ENCODE measurements at regions not wholly inside any gene's neighbourhood (a gene's known extent, or its start where the extent isn't known, plus 50 kb on each side); places are given as distances from the start of the nearest gene placed in this dataset.

GRCh38 chr12:107311682-107312081, 218.3 kb upstream of the CRY1 start:
- H3K27ac Mint-ChIP-seq, result no peak overlapping the region
- no peak for TF ChIP-seq CTCF (conservative IDR thresholded peaks at IDR 0.05)
- no peak for DNase-seq (ENCODE audit: extremely low spot score, unreplicated experiment)
- H3K4me3 Mint-ChIP-seq, result no peak overlapping the region
- H3K9me3 Mint-ChIP-seq, result no peaks in the 10 kb centered on the region
- peaks cover 63% of the 10 kb centered on the region for H3K27me3 Mint-ChIP-seq
- H3K4me1 Mint-ChIP-seq (ENCODE audit: unreplicated experiment), result no peaks in the 10 kb centered on the region
- no peaks in the 10 kb centered on the region for H3K36me3 Mint-ChIP-seq

DNA sequence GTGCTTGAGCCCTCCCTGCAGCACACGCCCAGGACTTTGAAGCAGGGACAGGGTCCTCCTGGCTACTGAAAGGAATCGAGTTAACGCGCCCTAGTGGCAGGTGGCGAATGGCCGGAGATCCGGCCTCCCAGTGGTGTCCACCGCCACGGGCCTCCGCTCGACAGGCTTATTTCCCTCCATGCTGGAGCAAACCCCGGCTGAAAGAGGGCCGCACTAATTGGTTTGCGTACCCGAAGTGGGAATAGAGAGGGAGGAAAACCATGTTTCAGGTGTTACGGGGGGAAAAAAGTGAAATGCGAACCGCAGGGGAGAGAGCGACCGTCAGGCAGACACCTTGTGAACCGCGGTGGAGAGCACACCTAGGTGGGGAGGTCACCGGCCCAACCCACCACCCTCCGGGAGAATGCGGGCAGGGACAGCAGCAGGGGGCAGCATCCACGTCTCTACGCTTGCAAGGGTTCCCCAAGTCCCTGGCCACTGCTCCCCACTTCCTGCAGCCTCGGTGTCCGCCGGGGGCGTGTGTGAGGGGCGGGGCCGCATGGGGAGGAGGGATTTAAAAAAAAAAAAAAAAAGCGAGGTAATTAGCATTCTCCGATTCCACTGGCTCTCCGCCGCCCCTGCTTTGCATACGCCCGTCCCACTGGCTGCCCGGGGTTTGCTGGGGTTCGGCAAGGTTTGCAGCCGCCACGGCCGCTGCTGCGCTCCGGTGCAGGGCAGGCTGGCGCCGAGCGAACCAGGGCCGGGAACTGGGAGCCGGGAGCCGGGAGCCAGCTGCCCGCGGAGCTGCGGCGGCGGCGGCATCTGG, 224.6 kb upstream of the CRY1 start:
- Mint-ChIP-seq H3K4me1 (ENCODE audit: unreplicated experiment) (peaks cover 18% of the 10 kb centered on the region), H3K4me3 (peak overlapping the region; percentile 97), H3K27me3 (peaks cover 74% of the 10 kb centered on the region), H3K36me3 (no peaks in the 10 kb centered on the region), H3K9me3 (no peaks in the 10 kb centered on the region), H3K27ac (peak overlapping the region; percentile 71)
- peak; percentile 66 for TF ChIP-seq CTCF (conservative IDR thresholded peaks at IDR 0.05)
- DNase-seq (ENCODE audit: extremely low spot score, unreplicated experiment), result peak; percentile 86

GRCh38 chr12:107318556-107318805, 225.1 kb upstream of the CRY1 start:
- Mint-ChIP-seq H3K9me3 (no peaks in the 10 kb centered on the region), H3K27ac (peak overlapping the region; percentile 35), H3K4me1 (ENCODE audit: unreplicated experiment) (peaks cover 18% of the 10 kb centered on the region), H3K27me3 (peaks cover 75% of the 10 kb centered on the region), H3K36me3 (no peaks in the 10 kb centered on the region), H3K4me3 (peak overlapping the region; percentile 97)
- DNase-seq (ENCODE audit: extremely low spot score, unreplicated experiment), result peak; percentile 70
- no peak for TF ChIP-seq CTCF (conservative IDR thresholded peaks at IDR 0.05)

- peak; percentile 70 for DNase-seq (ENCODE audit: extremely low spot score, unreplicated experiment)
- no peak for TF ChIP-seq CTCF (conservative IDR thresholded peaks at IDR 0.05)
- peaks cover 18% of the 10 kb centered on the region for H3K4me1 Mint-ChIP-seq (ENCODE audit: unreplicated experiment)
- H3K27me3 Mint-ChIP-seq, result peaks cover 75% of the 10 kb centered on the region
- H3K9me3 Mint-ChIP-seq, result no peaks in the 10 kb centered on the region
- peak overlapping the region; percentile 35 for H3K27ac Mint-ChIP-seq
- no peaks in the 10 kb centered on the region for H3K36me3 Mint-ChIP-seq
- H3K4me3 Mint-ChIP-seq, result peak overlapping the region; percentile 97
Observed at GRCh38 chr12:107318806-107319532, 225.6 kb upstream of the CRY1 start.

DNA sequence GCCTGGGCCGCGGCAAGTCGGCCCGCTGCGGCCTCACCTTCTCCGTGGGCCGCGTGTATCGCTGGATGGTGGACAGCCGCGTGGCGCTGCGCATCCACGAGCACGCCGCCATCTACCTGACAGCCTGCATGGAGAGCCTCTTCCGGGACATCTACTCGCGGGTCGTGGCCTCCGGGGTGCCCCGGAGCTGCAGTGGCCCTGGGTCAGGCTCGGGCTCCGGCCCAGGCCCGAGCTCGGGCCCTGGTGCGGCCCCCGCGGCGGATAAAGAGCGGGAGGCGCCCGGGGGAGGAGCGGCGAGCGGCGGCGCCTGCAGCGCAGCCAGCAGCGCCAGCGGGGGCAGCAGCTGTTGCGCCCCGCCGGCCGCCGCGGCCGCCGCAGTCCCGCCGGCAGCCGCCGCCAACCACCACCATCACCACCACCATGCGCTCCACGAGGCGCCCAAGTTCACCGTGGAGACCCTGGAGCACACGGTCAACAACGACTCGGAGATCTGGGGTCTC, 226.2 kb upstream of the CRY1 start:
- H3K4me3 Mint-ChIP-seq, result peak overlapping the region; percentile 97
- DNase-seq (ENCODE audit: extremely low spot score, unreplicated experiment), result no peak
- no peak for TF ChIP-seq CTCF (conservative IDR thresholded peaks at IDR 0.05)
- peaks cover 69% of the 10 kb centered on the region for H3K27me3 Mint-ChIP-seq
- no peak overlapping the region for H3K27ac Mint-ChIP-seq
- no peaks in the 10 kb centered on the region for H3K36me3 Mint-ChIP-seq
- peaks cover 18% of the 10 kb centered on the region for H3K4me1 Mint-ChIP-seq (ENCODE audit: unreplicated experiment)
- H3K9me3 Mint-ChIP-seq, result no peaks in the 10 kb centered on the region

Data from type B pancreatic cell (in vitro differentiated cells).